ENCODE measurements at regions not wholly inside any gene's neighbourhood (a gene's known extent, or its start where the extent isn't known, plus 50 kb on each side); places are given as distances from the start of the nearest gene placed in this dataset.

GRCh38 chr4:78004270-78004669, 52.9 kb upstream of the FRAS1 start:
- Histone ChIP-seq H3K4me3 (ENCODE audit: low read depth, low read length) (no peak overlapping the region), H3K4me1 (ENCODE audit: control insufficient read depth, insufficient read depth, low read length) (no peaks in the 10 kb centered on the region), H3K27ac (ENCODE audit: extremely low read depth, low read depth, low read length) (no peak overlapping the region), H3K36me3 (ENCODE audit: control insufficient read depth in 2 of 2, insufficient read depth in 1 of 2, low read length in 2 of 2) (no peaks in the 10 kb centered on the region), H3K9me3 (ENCODE audit: control insufficient read depth, insufficient read depth, low read depth, low read length) (no peaks in the 10 kb centered on the region)
- no peak for TF ChIP-seq ZNF394 (tag by site-specific recombination; IDR thresholded peaks at IDR 0.05; ENCODE audit: borderline replicate concordance)
- no peak for TF ChIP-seq ZNF555 (tag by site-specific recombination; conservative IDR thresholded peaks at IDR 0.05)
- no peak for TF ChIP-seq PRDM4 (tag by site-specific recombination; IDR thresholded peaks at IDR 0.05)
- no peak for TF ChIP-seq ZBTB10 (tag by site-specific recombination; IDR thresholded peaks at IDR 0.05)
- no peak for TF ChIP-seq ZNF341 (tag by site-specific recombination; IDR thresholded peaks at IDR 0.05; ENCODE audit: low read depth)
- no peak for TF ChIP-seq ZFP37 (tag by site-specific recombination; IDR thresholded peaks at IDR 0.05)
- TF ChIP-seq KLF10 (tag by site-specific recombination; IDR thresholded peaks at IDR 0.05) = no peak
- no peak for TF ChIP-seq ZNF501 (tag by site-specific recombination; IDR thresholded peaks at IDR 0.05)
- no peak for TF ChIP-seq ZNF280C (tag by site-specific recombination; IDR thresholded peaks at IDR 0.05)
- TF ChIP-seq ZNF155 (tag by site-specific recombination; IDR thresholded peaks at IDR 0.05) = no peak
- TF ChIP-seq ZBTB21 (tag by site-specific recombination; IDR thresholded peaks at IDR 0.05) = no peak
- TF ChIP-seq GLIS2 (tag by site-specific recombination; IDR thresholded peaks at IDR 0.05) = no peak
- ChIA-PET CTCF (no interaction called here), POLR2A (no interaction called here)

- ChIA-PET POLR2A (no interaction called here), CTCF (interaction anchor here (1.1 kb wide), 1 partner anchor 11 kb away, joined by 6 read pairs; no protein-coding TSS in a partner anchor)
- Histone ChIP-seq H3K4me3 (ENCODE audit: low read depth, low read length) (no peak overlapping the region), H3K36me3 (ENCODE audit: control insufficient read depth in 2 of 2, insufficient read depth in 1 of 2, low read length in 2 of 2) (no peaks in the 10 kb centered on the region), H3K4me1 (ENCODE audit: control insufficient read depth, insufficient read depth, low read length) (no peaks in the 10 kb centered on the region), H3K9me3 (ENCODE audit: control insufficient read depth, insufficient read depth, low read depth, low read length) (no peaks in the 10 kb centered on the region), H3K27ac (ENCODE audit: extremely low read depth, low read depth, low read length) (no peak overlapping the region)
- TF ChIP-seq SP2 (tag by site-specific recombination; IDR thresholded peaks at IDR 0.05) (no peak), ZBTB20 (tag by site-specific recombination; IDR thresholded peaks at IDR 0.05) (no peak), ZNF560 (tag by site-specific recombination; IDR thresholded peaks at IDR 0.05; ENCODE audit: borderline replicate concordance) (no peak), OSR2 (tag by site-specific recombination; IDR thresholded peaks at IDR 0.05) (no peak), ZNF114 (tag by site-specific recombination; IDR thresholded peaks at IDR 0.05) (no peak), ZNF169 (tag by site-specific recombination; IDR thresholded peaks at IDR 0.05) (no peak), ZXDB (tag by site-specific recombination; IDR thresholded peaks at IDR 0.05) (no peak), ZBTB8A (tag by site-specific recombination; IDR thresholded peaks at IDR 0.05) (no peak), SALL2 (tag by site-specific recombination; IDR thresholded peaks at IDR 0.05; ENCODE audit: borderline replicate concordance) (no peak), ZNF585B (tag by site-specific recombination; IDR thresholded peaks at IDR 0.05) (no peak), ZIC2 (tag by site-specific recombination; IDR thresholded peaks at IDR 0.05) (no peak), ZNF394 (tag by site-specific recombination; IDR thresholded peaks at IDR 0.05; ENCODE audit: borderline replicate concordance) (no peak), PRDM1 (tag by site-specific recombination; IDR thresholded peaks at IDR 0.05) (no peak), MYNN (tag by site-specific recombination; IDR thresholded peaks at IDR 0.05; ENCODE audit: borderline replicate concordance) (no peak), ZNF362 (tag by site-specific recombination; IDR thresholded peaks at IDR 0.05) (no peak)
- TF ChIP-seq, protein P1, sequence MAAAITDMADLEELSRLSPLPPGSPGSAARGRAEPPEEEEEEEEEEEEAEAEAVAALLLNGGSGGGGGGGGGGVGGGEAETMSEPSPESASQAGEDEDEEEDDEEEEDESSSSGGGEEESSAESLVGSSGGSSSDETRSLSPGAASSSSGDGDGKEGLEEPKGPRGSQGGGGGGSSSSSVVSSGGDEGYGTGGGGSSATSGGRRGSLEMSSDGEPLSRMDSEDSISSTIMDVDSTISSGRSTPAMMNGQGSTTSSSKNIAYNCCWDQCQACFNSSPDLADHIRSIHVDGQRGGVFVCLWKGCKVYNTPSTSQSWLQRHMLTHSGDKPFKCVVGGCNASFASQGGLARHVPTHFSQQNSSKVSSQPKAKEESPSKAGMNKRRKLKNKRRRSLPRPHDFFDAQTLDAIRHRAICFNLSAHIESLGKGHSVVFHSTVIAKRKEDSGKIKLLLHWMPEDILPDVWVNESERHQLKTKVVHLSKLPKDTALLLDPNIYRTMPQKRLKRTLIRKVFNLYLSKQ (tag by site-specific recombination; IDR thresholded peaks at IDR 0.05; ENCODE audit: borderline replicate concordance) = no peak
Measured at GRCh38 chr4:78005086-78005485, 52.0 kb upstream of the FRAS1 start.
